BLaER1 (cell line): ENCODE measurements at regions not wholly inside any gene's neighbourhood (a gene's known extent, or its start where the extent isn't known, plus 50 kb on each side); places are given as distances from the start of the nearest gene placed in this dataset.

Experiments
- H3K27ac ChIP-seq: shearing (Covaris generic); formaldehyde crosslinking; 2 replicates; pipeline ENCODE4 v1.8.1; 2022
- H3K27me3 ChIP-seq: shearing (Covaris generic); formaldehyde crosslinking; 2 replicates; pipeline ENCODE4 v1.8.1; 2022
- H3K36me3 ChIP-seq: shearing (Covaris generic); formaldehyde crosslinking; 2 replicates; pipeline ENCODE4 v1.8.1; 2022
- H3K4me1 ChIP-seq: shearing (Covaris generic); formaldehyde crosslinking; 2 replicates; pipeline ENCODE4 v1.8.1; 2022
- H3K4me2 ChIP-seq: shearing (Covaris generic); formaldehyde crosslinking; 2 replicates; pipeline ENCODE4 v1.8.1; 2022
- H3K4me3 ChIP-seq: shearing (Covaris generic); formaldehyde crosslinking; 2 replicates; pipeline ENCODE4 v1.8.1; 2022
- H3K9ac ChIP-seq: shearing (Covaris generic); formaldehyde crosslinking; 2 replicates; pipeline ENCODE4 v1.8.1; 2022
- H3K9me3 ChIP-seq: shearing (Covaris generic); formaldehyde crosslinking; 2 replicates; pipeline ENCODE4 v1.8.1; 2022
- H4K20me1 ChIP-seq: shearing (Covaris generic); formaldehyde crosslinking; 2 replicates; pipeline ENCODE4 v1.8.1; 2022
- Cebpa-rat ChIP-seq: shearing (Covaris generic); IDR thresholded peaks from 2 replicates; pipeline ENCODE4 v1.8.1; 2022

DNA sequence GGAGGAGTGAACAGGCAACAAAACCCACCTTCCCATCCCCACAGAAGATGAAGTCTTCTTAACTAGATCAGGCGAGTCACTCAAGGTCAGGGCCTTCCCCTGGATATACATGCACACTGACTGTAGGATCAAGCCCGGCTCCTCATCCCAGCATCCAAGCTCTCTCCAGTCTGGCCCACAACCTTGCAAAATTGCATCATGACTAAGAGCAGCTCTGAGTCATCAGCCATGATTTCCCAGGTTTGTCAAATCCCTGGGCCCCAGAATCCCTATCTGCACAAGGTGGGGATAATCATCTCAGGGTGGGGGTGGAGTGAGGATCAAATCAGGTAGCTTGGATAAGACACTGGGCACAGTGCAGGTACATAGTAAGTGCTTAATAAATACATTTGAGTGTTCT is 199.3 kb upstream of the GRIK3 start:
- H3K9ac ChIP-seq, result no peak overlapping the region
- no peaks in the 10 kb centered on the region for H3K36me3 ChIP-seq
- H3K27me3 ChIP-seq, result no peaks in the 10 kb centered on the region
- H3K27ac ChIP-seq, result no peak overlapping the region
- no peaks in the 10 kb centered on the region for H3K4me1 ChIP-seq
- H4K20me1 ChIP-seq, result no peaks in the 10 kb centered on the region
- 0 out of 2 replicates have a peak, but pooled peaks cover 5% of the 10 kb centered on the region for H3K9me3 ChIP-seq
- H3K4me2 ChIP-seq, result no peak overlapping the region
- TF ChIP-seq Cebpa-rat, result no peak
- no peak overlapping the region for H3K4me3 ChIP-seq

DNA sequence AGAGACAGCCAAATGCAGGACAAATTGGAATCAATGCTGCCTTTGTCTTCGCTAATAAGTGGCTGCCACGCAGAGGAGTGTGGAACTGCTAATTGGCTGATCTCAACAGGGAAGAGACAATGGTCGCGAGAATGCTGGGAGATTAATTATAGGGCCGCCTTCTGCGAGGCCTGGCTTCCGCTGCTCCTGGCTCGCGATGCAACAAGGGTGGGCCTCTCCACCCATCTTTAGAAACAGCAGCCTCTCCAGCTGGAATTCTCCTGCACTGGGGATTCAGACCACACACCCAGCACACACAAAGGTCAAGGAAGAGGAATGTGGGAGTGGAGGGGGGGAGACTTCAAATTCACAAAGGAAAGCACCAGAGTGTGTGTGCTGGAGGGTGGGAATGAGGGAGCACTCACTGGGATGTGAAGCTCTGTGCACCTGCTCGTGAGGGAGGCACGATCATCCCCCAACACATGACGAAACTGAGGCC is 200.7 kb upstream of the GRIK3 start:
- no peaks in the 10 kb centered on the region for H3K36me3 ChIP-seq
- H3K9ac ChIP-seq, result no peak overlapping the region
- no peak for TF ChIP-seq Cebpa-rat
- no peak overlapping the region for H3K4me2 ChIP-seq
- H3K4me1 ChIP-seq, result no peaks in the 10 kb centered on the region
- H3K27ac ChIP-seq, result no peak overlapping the region
- no peaks in the 10 kb centered on the region for H4K20me1 ChIP-seq
- no peak overlapping the region for H3K4me3 ChIP-seq
- H3K9me3 ChIP-seq, result 0 out of 2 replicates have a peak, but pooled peaks cover 5% of the 10 kb centered on the region
- H3K27me3 ChIP-seq, result no peaks in the 10 kb centered on the region

GRCh38 chr1:37237948-37238347 is 203.6 kb upstream of the GRIK3 start:
- H3K4me2 ChIP-seq, result no peak overlapping the region
- no peak overlapping the region for H3K4me3 ChIP-seq
- no peak overlapping the region for H3K9ac ChIP-seq
- no peaks in the 10 kb centered on the region for H4K20me1 ChIP-seq
- TF ChIP-seq Cebpa-rat, result no peak
- no peaks in the 10 kb centered on the region for H3K36me3 ChIP-seq
- H3K27ac ChIP-seq, result no peak overlapping the region
- no peaks in the 10 kb centered on the region for H3K27me3 ChIP-seq
- H3K9me3 ChIP-seq, result no peaks in the 10 kb centered on the region
- H3K4me1 ChIP-seq, result no peaks in the 10 kb centered on the region

DNA sequence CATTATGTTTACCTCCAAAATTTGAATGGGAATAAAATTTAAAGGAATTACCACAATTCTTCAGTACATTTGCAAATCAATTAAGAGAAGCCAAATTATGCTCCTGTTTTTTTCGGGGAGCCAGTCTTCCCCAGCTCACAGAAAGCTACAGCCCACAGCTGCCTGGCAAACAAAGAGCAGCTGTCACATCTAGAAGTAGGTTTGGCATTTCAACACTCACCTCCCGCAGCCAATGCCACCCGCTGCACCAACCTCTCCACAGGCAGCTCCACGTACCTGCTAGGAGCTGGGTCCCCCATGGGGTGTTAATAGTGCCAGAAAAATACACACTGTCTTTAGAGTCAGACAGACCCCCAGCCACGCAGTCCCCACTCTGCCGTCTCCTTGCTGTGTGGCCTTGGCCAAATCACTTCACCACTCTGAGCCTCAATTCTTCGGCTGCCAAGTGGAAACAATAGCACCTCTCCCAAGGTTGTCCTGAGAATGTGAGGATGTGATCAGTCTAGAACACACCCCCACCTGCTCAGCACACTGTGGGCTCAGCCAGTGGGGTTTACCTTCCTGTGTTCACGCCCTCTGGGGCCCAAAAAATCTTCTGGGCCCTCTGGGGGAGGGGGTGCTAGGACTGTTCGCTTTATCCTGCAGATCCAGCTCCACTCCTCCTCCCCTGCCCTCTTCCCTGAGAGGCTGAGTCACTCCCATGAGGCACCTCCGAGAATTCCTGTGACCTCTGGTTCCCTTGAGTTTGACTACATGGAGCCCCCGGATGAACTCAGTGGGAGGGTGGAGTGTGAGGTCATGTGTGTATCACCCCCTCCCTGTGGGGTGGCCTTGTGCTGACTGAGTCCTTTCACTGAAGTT is 204.3 kb upstream of the GRIK3 start:
- Histone ChIP-seq H3K27ac (no peak overlapping the region), H3K4me1 (no peaks in the 10 kb centered on the region), H3K4me3 (no peak overlapping the region), H3K9me3 (no peaks in the 10 kb centered on the region), H3K4me2 (no peak overlapping the region), H3K36me3 (no peaks in the 10 kb centered on the region), H4K20me1 (no peaks in the 10 kb centered on the region), H3K27me3 (no peaks in the 10 kb centered on the region), H3K9ac (no peak overlapping the region)
- TF ChIP-seq Cebpa-rat, result no peak

- no peaks in the 10 kb centered on the region for H3K27me3 ChIP-seq
- H3K36me3 ChIP-seq, result no peaks in the 10 kb centered on the region
- H3K4me1 ChIP-seq, result no peaks in the 10 kb centered on the region
- H3K4me2 ChIP-seq, result no peak overlapping the region
- H4K20me1 ChIP-seq, result no peaks in the 10 kb centered on the region
- no peak overlapping the region for H3K4me3 ChIP-seq
- H3K27ac ChIP-seq, result no peak overlapping the region
- H3K9me3 ChIP-seq, result no peaks in the 10 kb centered on the region
- no peak for TF ChIP-seq Cebpa-rat
- H3K9ac ChIP-seq, result no peak overlapping the region
Observed at GRCh38 chr1:37239225-37239740, 205.0 kb upstream of the GRIK3 start.

- H3K9me3 ChIP-seq, result no peaks in the 10 kb centered on the region
- no peak overlapping the region for H3K4me3 ChIP-seq
- no peaks in the 10 kb centered on the region for H3K4me1 ChIP-seq
- H4K20me1 ChIP-seq, result no peaks in the 10 kb centered on the region
- H3K27ac ChIP-seq, result no peak overlapping the region
- H3K4me2 ChIP-seq, result no peak overlapping the region
- H3K36me3 ChIP-seq, result no peaks in the 10 kb centered on the region
- no peak for TF ChIP-seq Cebpa-rat
- H3K27me3 ChIP-seq, result no peaks in the 10 kb centered on the region
- H3K9ac ChIP-seq, result no peak overlapping the region
Observed at GRCh38 chr1:37240897-37241296, 206.6 kb upstream of the GRIK3 start.

DNA sequence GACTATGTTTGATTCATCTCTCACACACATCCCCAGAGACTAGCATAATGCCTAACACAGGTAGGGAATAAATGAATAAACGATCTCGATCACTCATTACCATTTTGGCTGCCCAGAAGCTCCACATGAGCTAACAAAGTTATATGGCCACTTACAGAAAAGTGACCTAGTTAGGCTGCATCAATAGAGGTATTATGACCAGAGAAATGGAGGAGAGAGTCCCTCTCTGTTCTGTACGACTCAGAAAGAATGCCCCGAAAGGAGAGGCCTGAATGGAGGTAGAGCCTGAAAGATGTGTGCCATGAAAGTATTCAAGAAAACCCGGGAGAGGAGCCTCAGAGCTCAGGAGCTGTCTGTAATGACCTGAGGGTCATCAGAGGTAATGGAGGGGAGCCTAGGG is 208.2 kb upstream of the GRIK3 start:
- no peak overlapping the region for H3K9ac ChIP-seq
- H3K4me1 ChIP-seq, result no peaks in the 10 kb centered on the region
- no peak overlapping the region for H3K27ac ChIP-seq
- H3K36me3 ChIP-seq, result no peaks in the 10 kb centered on the region
- no peak for TF ChIP-seq Cebpa-rat
- H3K4me2 ChIP-seq, result no peak overlapping the region
- H3K4me3 ChIP-seq, result no peak overlapping the region
- H3K27me3 ChIP-seq, result no peaks in the 10 kb centered on the region
- H3K9me3 ChIP-seq, result no peaks in the 10 kb centered on the region
- H4K20me1 ChIP-seq, result no peaks in the 10 kb centered on the region

DNA sequence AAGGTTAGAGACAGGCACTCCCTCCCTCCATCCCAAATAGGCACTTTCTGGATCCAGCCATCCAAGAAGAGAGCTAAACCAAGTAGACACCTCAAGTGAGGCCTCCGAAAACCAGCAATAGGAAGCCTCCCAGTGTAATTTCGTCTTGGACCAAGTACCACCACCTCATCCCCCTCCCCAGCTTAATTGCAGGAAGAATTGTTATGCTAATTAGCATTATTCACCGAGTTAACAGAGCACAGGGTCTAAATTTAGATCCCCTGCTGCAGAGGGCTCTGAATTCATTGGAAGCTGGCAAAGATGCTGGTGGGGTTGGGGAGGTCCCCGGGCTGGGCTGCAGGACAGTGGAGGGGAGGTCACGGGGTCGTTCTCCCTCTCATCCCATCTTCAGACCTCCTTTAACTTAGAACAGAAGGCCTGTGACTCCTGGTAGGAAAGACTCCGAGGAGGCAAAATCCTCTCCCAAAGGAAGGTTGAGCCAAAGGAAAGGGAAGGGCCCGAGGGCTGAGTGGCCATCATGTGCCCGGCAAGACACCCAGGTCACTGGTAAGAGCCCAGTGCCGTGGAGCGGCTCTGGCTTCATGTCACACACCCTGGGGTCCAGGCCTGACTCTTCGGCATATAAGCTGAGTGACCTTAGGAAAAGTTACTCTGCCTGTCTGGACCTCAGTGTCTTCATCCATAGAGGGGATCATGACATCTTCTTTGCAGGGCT is 209.2 kb upstream of the GRIK3 start:
- Histone ChIP-seq H3K27me3 (no peaks in the 10 kb centered on the region), H3K36me3 (no peaks in the 10 kb centered on the region), H3K9me3 (no peaks in the 10 kb centered on the region), H4K20me1 (no peaks in the 10 kb centered on the region), H3K9ac (no peak overlapping the region), H3K4me1 (no peaks in the 10 kb centered on the region), H3K4me2 (no peak overlapping the region), H3K27ac (no peak overlapping the region), H3K4me3 (no peak overlapping the region)
- no peak for TF ChIP-seq Cebpa-rat

- TF ChIP-seq Cebpa-rat, result no peak
- Histone ChIP-seq H3K9ac (no peak overlapping the region), H3K27me3 (no peaks in the 10 kb centered on the region), H4K20me1 (no peaks in the 10 kb centered on the region), H3K9me3 (no peaks in the 10 kb centered on the region), H3K36me3 (no peaks in the 10 kb centered on the region), H3K4me2 (no peak overlapping the region), H3K27ac (no peak overlapping the region), H3K4me1 (no peaks in the 10 kb centered on the region), H3K4me3 (no peak overlapping the region)
Observed at GRCh38 chr1:37244083-37244480, 209.8 kb upstream of the GRIK3 start.

GRCh38 chr1:37244815-37245214 is 210.5 kb upstream of the GRIK3 start:
- Histone ChIP-seq H3K27ac (no peak overlapping the region), H3K27me3 (no peaks in the 10 kb centered on the region), H3K9me3 (no peaks in the 10 kb centered on the region), H3K9ac (no peak overlapping the region), H3K4me2 (no peak overlapping the region), H4K20me1 (no peaks in the 10 kb centered on the region), H3K4me1 (no peaks in the 10 kb centered on the region), H3K4me3 (no peak overlapping the region), H3K36me3 (no peaks in the 10 kb centered on the region)
- no peak for TF ChIP-seq Cebpa-rat
